K562 (cell line): ENCODE measurements at regions not wholly inside any gene's neighbourhood (a gene's known extent, or its start where the extent isn't known, plus 50 kb on each side); places are given as distances from the start of the nearest gene placed in this dataset.

ENCODE experiments used
- ATAC-seq: fragments of 200-7000 bp; cut with Tn5 transposase; 3 replicates; pipeline ENCODE4 v1.9.1; 2020; ENCODE audit warnings: moderate library complexity
- BruUV-seq: library from RNA; stranded (reverse); fragments of 400-500 nt; replicated peaks from 2 replicates; lab custom pipeline; 2021; lab: Mats Ljungman, UMichigan
- CTCF ChIA-PET: fragments of 300-600 bp; formaldehyde crosslinking; extraction: SDS; loops from one replicate; lab custom pipeline; 2021; ENCODE audit warnings: low intra/inter-chr PET ratio; lab: Yijun Ruan, JAX
- POLR2A ChIA-PET: fragments of 300-600, 350-650 bp; sonication (Branson Sonifier 250); formaldehyde crosslinking; extraction: SDS; loops from one replicate; lab custom pipeline; 2021; ENCODE audit warnings: antibody characterized with exemption, inconsistent platforms; lab: Yijun Ruan, JAX
- DNase-seq, 4 experiments: peaks; one replicate each; pipeline versions ENCODE4 v3.0.0 to v3.0.0-alpha.2; 2011 to 2018; ENCODE audit warnings: low spot score in 3 of 4, mixed read lengths in 3 of 4; ENCODE audit errors: extremely low read depth in 1 of 4
- FAIRE-seq: peaks from 2 replicates; lab custom pipeline; 2011; peaks lifted over from hg19 to GRCh38; lab: Jason Lieb, UNC
- H2AFZ ChIP-seq: 2 replicates; pipeline ENCODE4 v1.6.0; 2011; ENCODE audit warnings: low read depth, low read length, control low read depth, inconsistent platforms
- H3K27ac ChIP-seq: fragments of 200-600 bp; 3 replicates; pipeline ENCODE4 v1.8.0; 2011; ENCODE audit warnings: low read depth, mild to moderate bottlenecking, control low read depth, inconsistent platforms, low read length, moderate library complexity, mixed read lengths; ENCODE audit errors: extremely low read depth
- H3K27me3 ChIP-seq, 2 experiments: fragments of 300-600 bp in 1 of 2; 2 replicates in 1 of 2; 3 replicates in 1 of 2; pipeline versions ENCODE4 v1.6.0 to v1.8.0; 2011; ENCODE audit warnings: inconsistent platforms in 2 of 2, low read length in 2 of 2, mild to moderate bottlenecking in 1 of 2, mixed read lengths in 1 of 2, moderate library complexity in 1 of 2; ENCODE audit not compliant: control insufficient read depth in 2 of 2, insufficient read depth in 2 of 2
- H3K36me3 ChIP-seq: fragments of 300-600 bp; 3 replicates; pipeline ENCODE4 v1.8.0; 2011; ENCODE audit warnings: mild to moderate bottlenecking, low read length, inconsistent platforms; ENCODE audit not compliant: control insufficient read depth, insufficient read depth
- H3K4me1 ChIP-seq, 2 experiments: fragments of 200-600 bp in 1 of 2; replicated peaks in 1 of 2; 2 replicates in 1 of 2; 3 replicates in 1 of 2; pipeline versions ENCODE4 v1.5.1 to v1.8.0; 2011; ENCODE audit warnings: inconsistent platforms in 2 of 2, low read length in 2 of 2, mild to moderate bottlenecking in 1 of 2, mixed read lengths in 1 of 2, moderate library complexity in 1 of 2; ENCODE audit not compliant: control insufficient read depth in 2 of 2, insufficient read depth in 2 of 2
- H3K4me2 ChIP-seq: 2 replicates; pipeline ENCODE4 v1.6.1; 2011; ENCODE audit warnings: low read length, control low read depth, inconsistent platforms, mixed read lengths; ENCODE audit not compliant: insufficient read depth
- H3K4me3 ChIP-seq: fragments of 200-600 bp; sonication (generic), shearing (Covaris generic); 2 replicates; pipeline ENCODE4 v1.5.1; 2016; ENCODE audit warnings: control low read depth, inconsistent platforms
- H3K79me2 ChIP-seq: fragments of 200-600 bp; 3 replicates; pipeline ENCODE4 v1.8.0; 2011; ENCODE audit warnings: low read length, inconsistent platforms; ENCODE audit not compliant: control insufficient read depth, insufficient read depth
- H3K9ac ChIP-seq, 2 experiments: 2 replicates each; pipeline versions ENCODE4 v1.6.0 to v1.6.1; 2011; ENCODE audit warnings: low read depth in 2 of 2, low read length in 2 of 2, control low read depth in 1 of 2, inconsistent platforms in 1 of 2, mild to moderate bottlenecking in 1 of 2, mixed read lengths in 1 of 2; ENCODE audit not compliant: insufficient read depth in 1 of 2
- H3K9me1 ChIP-seq: one replicate; pipeline ENCODE4 v1.6.0; 2011; ENCODE audit warnings: inconsistent platforms, mild to moderate bottlenecking, low read length, moderate library complexity; ENCODE audit not compliant: control insufficient read depth, insufficient read depth
- H3K9me3 ChIP-seq: replicated peaks from 2 replicates; pipeline ENCODE4 v1.5.1; 2011; ENCODE audit warnings: low read depth, low read length, inconsistent platforms; ENCODE audit not compliant: control insufficient read depth, insufficient read depth
- H4K20me1 ChIP-seq: replicated peaks from 2 replicates; pipeline ENCODE4 v1.6.1; 2011; ENCODE audit warnings: low read length, inconsistent platforms, mixed read lengths; ENCODE audit not compliant: control insufficient read depth, insufficient read depth
- FOXM1 ChIP-seq, 2 experiments: fragments of 450-650 bp in 1 of 2; sonication (generic) in 1 of 2; formaldehyde crosslinking in 1 of 2; IDR thresholded peaks; 2 replicates each; pipeline versions ENCODE4 v1.6.1 to v1.9.0; 2017 to 2022; ENCODE audit warnings: low read depth in 2 of 2, mild to moderate bottlenecking in 2 of 2, missing genetic modification reagents in 1 of 2, moderate library complexity in 1 of 2
- HDAC6 ChIP-seq: IDR thresholded peaks from 2 replicates; pipeline ENCODE4 v1.6.1; 2012; ENCODE audit warnings: low read depth, mild to moderate bottlenecking, control low read depth, inconsistent platforms, low read length, moderate library complexity
- HNRNPUL1 ChIP-seq: fragments of 200-400 bp; formaldehyde crosslinking; IDR thresholded peaks from 2 replicates; pipeline ENCODE4 v1.6.1; 2017; ENCODE audit warnings: low read length
- KLF1 ChIP-seq: fragments of 450-650 bp; IDR thresholded peaks from 2 replicates; pipeline ENCODE4 v1.6.1; 2016; ENCODE audit warnings: missing genetic modification characterization, missing compliant biosample characterization
- MLX ChIP-seq, 2 experiments: fragments of 450-650 bp in 1 of 2; sonication (generic) in 1 of 2; formaldehyde crosslinking; conservative IDR thresholded peaks; 2 replicates each; pipeline versions ENCODE4 v1.4.0 to v1.8.1; 2020 to 2022; ENCODE audit warnings: mild to moderate bottlenecking in 1 of 2, missing genetic modification reagents in 1 of 2
- SMARCE1 ChIP-seq: fragments of 450-650 bp; IDR thresholded peaks from 2 replicates; pipeline ENCODE4 v1.7.1; 2016; ENCODE audit warnings: mild to moderate bottlenecking
- STAT6 ChIP-seq: sonication (generic); formaldehyde crosslinking; IDR thresholded peaks from 2 replicates; pipeline ENCODE4 v1.8.1; 2023; ENCODE audit warnings: mild to moderate bottlenecking, missing genetic modification reagents
- TCF7L2 ChIP-seq: fragments of 150-350 bp; IDR thresholded peaks from 2 replicates; pipeline ENCODE4 v1.6.1; 2016; ENCODE audit warnings: low read depth, mild to moderate bottlenecking, low read length, moderate library complexity
- ZBTB26 ChIP-seq: fragments of 450-650 bp; formaldehyde crosslinking; IDR thresholded peaks from 2 replicates; pipeline ENCODE4 v1.4.0; 2022; ENCODE audit warnings: missing genetic modification characterization
- ZNF347 ChIP-seq: fragments of 450-650 bp; formaldehyde crosslinking; IDR thresholded peaks from 2 replicates; pipeline ENCODE4 v1.4.0; 2020; ENCODE audit warnings: low read depth, mild to moderate bottlenecking, moderate library complexity
- ZNF696 ChIP-seq: fragments of 250-450 bp; sonication (Bioruptor Pico); conservative IDR thresholded peaks from 2 replicates; pipeline ENCODE4 v1.4.0; 2020; ENCODE audit warnings: mild to moderate bottlenecking, moderate library complexity
- WGBS: fragments of 100-300 bp; shearing (Covaris generic); methylation state at CpG from one replicate; pipeline ENCODE4 v1.1.6; 2016; ENCODE audit warnings: low coverage, mixed read lengths; ENCODE audit not compliant: insufficient coverage; ENCODE audit errors: missing lambda C conversion rate; 5-methylcytosine and 5-hydroxymethylcytosine counted together
- in situ Hi-C: fragments of 300-500 bp; cut with MboI; formaldehyde crosslinking; loops from 4 replicates; pipeline ENCODE4 v1.15.0; 2018; ENCODE audit warnings: inconsistent platforms, mixed read lengths
- intact Hi-C: fragments of 100-400 bp; cut with micrococcal nuclease; formaldehyde crosslinking; loops from 2 replicates; pipeline ENCODE4 v1.14.2; 2022

GRCh38 chr14:43647302-43647701 is 859.8 kb downstream of the FSCB start:
- no peak overlapping the region for H2AFZ ChIP-seq
- WGBS, result 0% methylated on average over 2 of the region's 4 CpGs
- H4K20me1 ChIP-seq, result no peaks in the 10 kb centered on the region
- no peak overlapping the region for H3K27ac ChIP-seq
- H3K4me3 ChIP-seq, result no peak overlapping the region
- BruUV-seq, result no TSS peak
- no peaks in the 10 kb centered on the region for H3K4me1 ChIP-seq
- ATAC-seq (no peak), DNase-seq (no peak), FAIRE-seq (no peak)
- intact Hi-C loops, result no loop called here
- no peak overlapping the region for H3K4me2 ChIP-seq
- ChIA-PET CTCF (no interaction called here), POLR2A (interaction anchor here (0.6 to 0.7 kb wide), 2 partner anchors 21 to 142 kb away, joined by 3 read pairs; no protein-coding TSS in a partner anchor)
- H3K27me3 ChIP-seq, result no peaks in the 10 kb centered on the region
- no peaks in the 10 kb centered on the region for H3K79me2 ChIP-seq
- 0 out of 2 replicates have a peak, but pooled peaks cover 2% of the 10 kb centered on the region for H3K9me3 ChIP-seq
- H3K9ac ChIP-seq, result no peak overlapping the region
- H3K36me3 ChIP-seq, result no peaks in the 10 kb centered on the region
- in situ Hi-C loops, result no loop called here
- H3K9me1 ChIP-seq, result no peaks in the 10 kb centered on the region
- TF ChIP-seq HDAC6, result no peak

- Histone ChIP-seq H2AFZ (no peak overlapping the region), H3K4me2 (no peak overlapping the region), H3K9me1 (no peaks in the 10 kb centered on the region), H4K20me1 (no peaks in the 10 kb centered on the region), H3K27me3 (no peaks in the 10 kb centered on the region), H3K9me3 (0 out of 2 replicates have a peak, but pooled peaks cover 1% of the 10 kb centered on the region), H3K4me3 (no peak overlapping the region), H3K36me3 (no peaks in the 10 kb centered on the region), H3K4me1 (no peaks in the 10 kb centered on the region), H3K79me2 (no peaks in the 10 kb centered on the region), H3K27ac (no peak overlapping the region), H3K9ac (no peak overlapping the region)
- 0% methylated on average over 1 of the region's 2 CpGs for WGBS
- intact Hi-C loops (no loop called here), in situ Hi-C loops (no loop called here)
- ChIA-PET CTCF (no interaction called here), POLR2A (no interaction called here)
- no TSS peak for BruUV-seq
- DNase-seq (no peak), FAIRE-seq (no peak), ATAC-seq (no peak)
- TF ChIP-seq KLF1 (tag) (no peak), STAT6 (CRISPR knock-in tag) (no peak), SMARCE1 (no peak), ZBTB26 (CRISPR knock-in tag) (no peak), TCF7L2 (no peak), ZNF696 (no peak), MLX (CRISPR knock-in tag; conservative IDR thresholded peaks at IDR 0.05) (no peak), ZNF347 (CRISPR knock-in tag) (no peak), HNRNPUL1 (no peak), FOXM1 (IDR thresholded peaks at IDR 0.05; ENCODE audit: low read depth) (no peak), FOXM1 (CRISPR knock-in tag; IDR thresholded peaks at IDR 0.05; ENCODE audit: low read depth) (no peak)
These were observed 866.3 kb downstream of the FSCB start for GRCh38 chr14:43640718-43641267.
